Breast epithelium (tissue), 4 donors: ENCODE measurements at regions not wholly inside any gene's neighbourhood (a gene's known extent, or its start where the extent isn't known, plus 50 kb on each side); places are given as distances from the start of the nearest gene placed in this dataset.

Source experiments
- DNase-seq, 2 donors: peaks; one replicate each; pipeline ENCODE4 v3.0.0-alpha.2; 2019; ENCODE audit warnings: low spot score in 2 of 2
- H3K27ac ChIP-seq, 2 donors: fragments of 200-600 bp; sonication (generic) in 1 of 2; one replicate each; pipeline ENCODE4 v1.5.1; 2016 to 2019; ENCODE audit warnings: mild to moderate bottlenecking in 1 of 2
- H3K27me3 ChIP-seq, 2 donors: fragments of 200-600 bp; sonication (generic) in 1 of 2; one replicate each; pipeline versions ENCODE4 v1.5.1 to v1.6.0; 2017 to 2019; ENCODE audit warnings: control low read depth in 1 of 2, mild to moderate bottlenecking in 1 of 2
- H3K36me3 ChIP-seq: fragments of 200-600 bp; one replicate; pipeline ENCODE4 v1.5.1; 2019
- H3K4me1 ChIP-seq, 2 donors: fragments of 200-600 bp; sonication (generic); one replicate each; pipeline ENCODE4 v1.5.1; 2016 to 2019; ENCODE audit warnings: control low read depth in 1 of 2
- H3K4me3 ChIP-seq, 3 donors: fragments of 200-600 bp; sonication (generic); 1 replicate in 2 of 3; 2 replicates in 1 of 3; pipeline ENCODE4 v1.5.1; 2016 to 2019; ENCODE audit warnings: mild to moderate bottlenecking in 3 of 3, moderate library complexity in 2 of 3
- H3K9me3 ChIP-seq, 2 donors: fragments of 200-600 bp; sonication (generic) in 1 of 2; one replicate each; pipeline ENCODE4 v1.5.1; 2016 to 2019; ENCODE audit warnings: control low read depth in 1 of 2
- CTCF ChIP-seq, 3 donors: fragments of 450-650 bp; IDR thresholded peaks; one replicate each; pipeline ENCODE4 v1.5.1; 2016 to 2017; ENCODE audit warnings: antibody characterized with exemption in 3 of 3, mild to moderate bottlenecking in 3 of 3, moderate library complexity in 3 of 3
- POLR2A ChIP-seq: fragments of 450-650 bp; IDR thresholded peaks from one replicate; pipeline ENCODE4 v1.6.1; 2016; ENCODE audit warnings: antibody characterized with exemption, mild to moderate bottlenecking, moderate library complexity
- POLR2AphosphoS5 ChIP-seq, 3 donors: sonication (generic); formaldehyde crosslinking; IDR thresholded peaks; one replicate each; pipeline ENCODE4 v1.6.1; 2017; ENCODE audit warnings: antibody characterized with exemption in 3 of 3
- intact Hi-C: fragments of 100-400 bp; cut with DNase I; formaldehyde crosslinking; loops from one replicate; pipeline ENCODE4 v1.15.1; 2023; ENCODE audit warnings: low total_unique reads

- intact Hi-C loops: no loop called here
- Histone ChIP-seq H3K36me3 (no peaks in the 10 kb centered on the region), H3K27me3 (no peaks in the 10 kb centered on the region), H3K4me1 (no peaks in the 10 kb centered on the region), H3K27ac (no peak overlapping the region), H3K9me3 (peaks cover 0 to 13% of the 10 kb centered on the region in 2 donors), H3K4me3 (no peak overlapping the region)
- TF ChIP-seq POLR2AphosphoS5 (IDR thresholded peaks at IDR 0.05) (no peak), CTCF (IDR thresholded peaks at IDR 0.05) (no peak), POLR2A (no peak)
- no peak for DNase-seq
Measured at GRCh38 chr12:58306266-58307000, 365.1 kb downstream of the ATP23 start.

GRCh38 chr12:58309806-58310205, 368.4 kb downstream of the ATP23 start:
- H3K27me3 ChIP-seq: no peaks in the 10 kb centered on the region
- H3K27ac ChIP-seq: peak overlapping the region in 1 of 2 donors; percentile 31
- no peak for DNase-seq
- H3K36me3 ChIP-seq: no peaks in the 10 kb centered on the region
- intact Hi-C loops: no loop called here
- TF ChIP-seq CTCF (IDR thresholded peaks at IDR 0.05) (no peak), POLR2AphosphoS5 (IDR thresholded peaks at IDR 0.05) (no peak), POLR2A (no peak)
- no peak overlapping the region for H3K4me3 ChIP-seq
- H3K9me3 ChIP-seq: peaks cover 0 to 13% of the 10 kb centered on the region in 2 donors
- H3K4me1 ChIP-seq: no peaks in the 10 kb centered on the region

- no peak for TF ChIP-seq POLR2A
- TF ChIP-seq CTCF (IDR thresholded peaks at IDR 0.05): no peak
- TF ChIP-seq POLR2AphosphoS5 (IDR thresholded peaks at IDR 0.05): no peak
- peak overlapping the region in 1 of 2 donors; percentile 31 for H3K27ac ChIP-seq
- intact Hi-C loops: no loop called here
Measured at GRCh38 chr12:58310368-58310767, 369.0 kb downstream of the ATP23 start.

GRCh38 chr12:58310809-58311622, 369.6 kb downstream of the ATP23 start:
- no peak for TF ChIP-seq POLR2AphosphoS5 (IDR thresholded peaks at IDR 0.05)
- TF ChIP-seq POLR2A: no peak

More at GRCh38 chr12:58310368-58310767, 369.0 kb downstream of the ATP23 start:
- peaks cover 0 to 13% of the 10 kb centered on the region in 2 donors for H3K9me3 ChIP-seq
- no peaks in the 10 kb centered on the region for H3K4me1 ChIP-seq
- H3K27me3 ChIP-seq: no peaks in the 10 kb centered on the region
- H3K36me3 ChIP-seq: no peaks in the 10 kb centered on the region
- no peak overlapping the region for H3K4me3 ChIP-seq
- DNase-seq: no peak

GRCh38 chr12:58313091-58313855, 371.9 kb downstream of the ATP23 start:
- no peaks in the 10 kb centered on the region for H3K4me1 ChIP-seq
- no peak overlapping the region for H3K4me3 ChIP-seq
- H3K9me3 ChIP-seq: no peaks in the 10 kb centered on the region
- intact Hi-C loops: no loop called here
- no peaks in the 10 kb centered on the region for H3K27me3 ChIP-seq
- H3K27ac ChIP-seq: no peak overlapping the region
- no peak for DNase-seq
- TF ChIP-seq POLR2AphosphoS5 (IDR thresholded peaks at IDR 0.05) (no peak), CTCF (IDR thresholded peaks at IDR 0.05) (no peak), POLR2A (no peak)
- H3K36me3 ChIP-seq: no peaks in the 10 kb centered on the region

More at GRCh38 chr12:58310809-58311622, 369.6 kb downstream of the ATP23 start:
- Histone ChIP-seq H3K27me3 (no peaks in the 10 kb centered on the region), H3K27ac (peak overlapping the region in 1 of 2 donors; percentile 41), H3K9me3 (peaks cover 0 to 13% of the 10 kb centered on the region in 2 donors), H3K36me3 (no peaks in the 10 kb centered on the region), H3K4me3 (no peak overlapping the region), H3K4me1 (no peaks in the 10 kb centered on the region)
- intact Hi-C loops: no loop called here
- no peak for DNase-seq
